SIG-M5 treated with dmso at 0.1 percent for 504 hours (cell line): ENCODE measurements at regions not wholly inside any gene's neighbourhood (a gene's known extent, or its start where the extent isn't known, plus 50 kb on each side); places are given as distances from the start of the nearest gene placed in this dataset.
A peak's percentile ranks its signal among the peaks of the same experiment; 100 is the strongest.
"Not testable (repeated sequence)": the region's sequence is repeated elsewhere in the genome, so short reads cannot be mapped to it uniquely, and the experiment has no call there.

Experiments used
- DNase-seq: peaks from one replicate; lab custom pipeline; 2025; ENCODE audit not compliant: unreplicated experiment; lab: John Stamatoyannopoulos, UW

DNA sequence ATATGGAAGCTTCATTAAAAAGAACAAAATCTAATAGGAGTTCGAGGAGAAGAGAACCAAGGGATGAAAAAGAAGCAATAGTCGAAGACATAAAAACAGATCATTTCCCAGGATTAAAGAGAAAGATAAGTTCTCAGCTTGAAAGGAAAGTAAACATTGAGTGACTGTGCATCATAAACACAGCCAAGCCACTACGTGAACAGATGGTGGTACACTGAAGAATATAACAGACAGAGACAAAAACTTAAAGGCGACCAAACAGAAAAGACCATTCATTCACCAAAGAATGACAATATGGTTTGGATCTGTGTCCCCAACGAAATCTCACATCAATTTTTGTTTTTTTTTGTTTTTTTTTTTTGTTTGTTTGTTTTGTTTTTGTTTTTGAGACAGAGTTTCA lies 210.8 kb upstream of the LINGO1 start:
- no peak for DNase-seq

DNA sequence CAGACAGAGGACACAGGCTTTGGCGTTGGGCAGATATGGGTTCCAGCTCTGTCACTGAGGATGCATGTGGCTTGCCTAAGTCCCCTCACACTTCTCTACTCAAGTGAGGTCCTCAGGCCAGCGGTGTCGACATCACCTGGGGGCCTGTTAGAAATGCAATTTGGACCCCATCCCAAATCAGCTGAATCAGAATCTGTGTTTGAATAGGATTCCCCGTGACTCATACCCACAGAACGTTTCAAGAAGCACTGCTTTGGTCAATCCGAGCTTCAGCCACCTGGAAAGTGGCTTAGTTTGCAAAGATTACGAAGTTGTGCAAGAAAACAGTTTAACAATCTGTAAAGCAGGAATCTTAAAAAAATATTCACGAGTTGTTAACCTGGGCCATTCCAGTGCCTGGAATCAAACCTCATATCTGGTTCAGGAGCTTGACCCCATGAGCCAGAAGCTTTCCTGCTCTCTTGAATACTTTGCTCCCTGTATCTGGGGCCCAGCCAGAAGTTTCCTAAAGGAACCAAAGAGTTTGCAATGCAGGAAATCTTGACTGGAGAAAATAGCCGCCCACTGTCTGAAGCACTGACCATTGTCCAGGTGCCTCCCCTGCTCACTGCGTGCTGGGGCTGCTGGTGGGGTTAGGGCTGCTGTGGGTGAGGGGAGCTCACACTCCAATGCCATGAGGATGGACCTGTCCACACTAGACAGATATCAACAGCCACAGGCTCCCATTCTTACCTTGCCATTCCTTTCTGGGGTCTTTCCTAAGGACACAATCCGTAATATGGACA lies 208.5 kb upstream of the LINGO1 start:
- no peak for DNase-seq

DNA sequence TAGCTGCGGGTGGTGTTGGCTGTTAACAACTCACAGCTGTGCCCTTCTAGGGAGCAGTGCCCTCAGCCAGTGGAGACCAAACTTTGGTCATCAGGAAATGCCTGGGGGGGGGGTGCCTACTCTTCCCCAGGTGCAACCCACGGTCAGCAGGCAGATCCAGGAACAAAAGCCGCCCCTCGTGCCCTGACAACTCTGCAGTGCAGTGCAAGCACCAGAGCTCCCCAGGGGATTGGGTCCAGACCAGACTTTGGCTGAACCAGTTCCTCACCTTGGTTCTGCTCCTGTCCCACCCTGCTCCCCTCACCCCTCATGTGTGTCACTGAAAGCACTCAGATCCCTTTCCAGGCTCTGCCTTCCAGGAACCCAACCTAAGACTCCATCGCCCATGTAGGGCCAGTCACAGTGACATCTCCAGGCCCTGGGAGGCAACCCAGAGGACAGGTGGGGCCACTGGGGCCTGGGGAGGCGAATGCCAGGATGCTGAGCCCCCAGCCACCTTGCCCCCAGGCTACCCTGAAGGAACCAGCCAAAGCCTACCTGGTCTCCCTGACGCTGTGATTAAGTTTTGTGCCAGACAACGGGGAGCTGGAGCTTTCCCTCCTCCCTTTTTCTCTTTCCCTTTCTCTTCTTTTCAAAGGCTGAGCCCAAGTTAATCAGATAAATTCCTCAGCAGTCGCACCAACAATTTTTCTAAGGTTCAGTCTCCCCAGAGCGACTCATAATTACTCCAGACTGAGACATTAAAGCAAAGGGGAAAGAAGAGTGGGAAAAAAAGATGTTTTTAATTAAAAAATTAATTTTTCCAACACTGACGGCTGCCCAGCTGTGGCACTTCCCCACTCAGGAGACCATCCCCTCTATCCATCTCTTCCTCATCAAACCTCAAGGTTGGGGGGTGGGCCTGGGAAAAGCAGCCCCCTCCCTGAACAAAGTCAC lies 207.5 kb upstream of the LINGO1 start:
- DNase-seq = no peak

DNA sequence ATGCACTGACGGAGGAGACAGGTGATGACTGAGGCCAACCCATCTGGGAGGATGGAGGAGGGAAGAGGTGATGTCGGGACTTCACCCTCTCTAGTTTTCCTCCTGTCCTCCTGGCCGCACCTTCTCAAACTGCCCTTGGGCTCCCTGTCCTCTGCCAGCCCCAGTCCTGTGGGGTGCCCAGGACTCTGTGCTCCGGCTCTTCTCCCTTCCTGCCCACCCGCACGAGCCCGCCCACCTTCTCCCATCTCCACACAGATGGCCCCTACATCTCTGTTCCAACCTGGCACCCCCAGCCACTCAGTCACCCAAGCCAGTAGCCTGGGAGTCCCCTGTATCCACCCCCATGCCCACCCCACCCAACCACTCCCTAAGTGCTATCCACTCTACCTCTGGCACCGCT lies 206.7 kb upstream of the LINGO1 start:
- DNase-seq = no peak

DNA sequence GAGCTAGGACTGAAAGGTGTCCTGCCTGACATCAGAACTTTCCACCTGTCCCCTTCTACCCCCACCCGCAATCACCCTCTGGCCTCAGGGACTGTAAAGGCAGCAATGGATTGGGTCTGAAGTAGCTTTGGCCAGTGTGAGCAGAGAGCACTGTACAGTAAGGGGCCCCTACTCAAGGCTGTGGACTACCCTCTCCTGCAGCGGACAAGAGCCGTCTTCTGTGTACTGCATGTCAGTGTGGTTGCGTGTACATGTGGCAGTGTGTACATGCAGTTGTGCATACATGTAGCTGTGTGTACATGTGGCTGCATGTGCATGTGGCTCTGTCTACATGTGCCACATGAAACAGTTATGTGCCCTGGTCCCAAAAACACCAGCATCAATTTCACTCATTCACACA lies 205.9 kb upstream of the LINGO1 start:
- DNase-seq = no peak

DNA sequence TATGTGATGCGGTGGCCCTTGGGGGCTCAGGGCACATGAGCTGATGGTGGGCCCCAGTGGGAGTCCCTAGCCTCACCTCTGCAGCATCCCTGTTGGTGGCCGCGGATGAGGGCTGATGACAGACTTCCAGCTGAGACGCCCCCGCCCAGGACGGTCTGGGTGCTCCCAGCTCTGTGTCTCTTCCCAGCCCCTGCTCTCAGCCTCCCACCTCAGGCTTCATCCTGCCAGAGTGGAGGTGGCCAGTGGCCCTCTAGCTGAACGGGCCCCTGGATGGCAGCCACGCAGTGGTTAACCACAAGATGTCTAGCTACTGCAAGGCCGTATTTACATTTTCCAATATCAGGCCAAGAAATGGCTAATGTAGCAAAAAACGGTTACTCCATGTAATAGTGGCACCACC lies 205.3 kb upstream of the LINGO1 start:
- DNase-seq = no peak

DNA sequence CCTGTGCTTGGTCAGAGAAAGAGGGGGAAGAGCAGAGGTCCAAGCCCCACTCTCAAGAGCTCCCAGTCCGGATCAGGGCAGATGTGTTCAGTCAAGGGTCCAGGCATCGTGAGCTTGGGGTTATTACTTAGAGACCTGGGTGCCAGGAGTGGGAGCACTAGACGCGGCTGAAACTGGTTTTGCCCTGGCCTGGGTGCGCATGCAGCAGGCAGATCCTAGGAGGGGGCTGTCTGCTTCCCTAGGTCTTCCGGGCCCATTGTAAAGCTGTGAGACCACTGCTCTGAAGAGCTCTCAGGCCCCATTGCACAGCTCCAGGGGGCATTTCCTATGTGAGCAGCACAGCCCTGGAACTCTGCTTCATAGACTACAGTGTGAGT lies 204.9 kb upstream of the LINGO1 start:
- DNase-seq = no peak

DNA sequence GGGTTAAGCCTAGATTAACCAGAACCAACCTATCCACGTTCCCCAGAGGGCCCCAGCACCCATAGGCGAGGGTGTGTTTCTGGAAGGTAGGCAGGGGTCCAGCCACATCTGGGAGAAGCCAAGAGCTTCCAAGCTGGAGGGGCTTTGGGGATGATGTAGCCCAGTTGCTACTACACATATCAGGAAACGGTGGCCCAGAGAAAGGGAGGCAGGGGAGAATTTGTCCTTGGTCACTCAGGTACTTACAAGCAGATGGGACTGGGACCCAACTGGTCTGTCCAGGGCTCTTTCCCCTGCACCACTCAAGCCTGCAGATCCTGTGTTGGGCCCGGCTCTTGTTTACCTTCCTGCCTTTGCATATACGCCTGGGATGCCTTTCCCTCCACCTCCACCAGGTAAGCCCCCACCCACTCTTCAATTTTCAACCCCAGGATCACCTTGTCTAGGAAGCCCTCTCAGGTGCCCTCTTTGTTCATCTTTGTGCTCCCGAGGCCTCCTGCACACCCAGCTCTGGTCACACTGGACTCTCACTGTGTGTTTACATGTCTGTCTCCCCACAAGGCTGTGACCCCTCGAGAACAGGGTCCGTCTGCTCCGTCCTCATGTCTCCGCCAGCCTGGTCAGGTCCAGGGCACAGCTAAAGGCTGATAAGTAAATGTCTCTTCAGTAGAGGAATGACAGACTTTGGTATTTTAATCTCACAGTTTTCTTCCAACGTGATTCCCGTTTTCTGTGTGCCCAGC lies 204.4 kb upstream of the LINGO1 start:
- DNase-seq = no peak

DNA sequence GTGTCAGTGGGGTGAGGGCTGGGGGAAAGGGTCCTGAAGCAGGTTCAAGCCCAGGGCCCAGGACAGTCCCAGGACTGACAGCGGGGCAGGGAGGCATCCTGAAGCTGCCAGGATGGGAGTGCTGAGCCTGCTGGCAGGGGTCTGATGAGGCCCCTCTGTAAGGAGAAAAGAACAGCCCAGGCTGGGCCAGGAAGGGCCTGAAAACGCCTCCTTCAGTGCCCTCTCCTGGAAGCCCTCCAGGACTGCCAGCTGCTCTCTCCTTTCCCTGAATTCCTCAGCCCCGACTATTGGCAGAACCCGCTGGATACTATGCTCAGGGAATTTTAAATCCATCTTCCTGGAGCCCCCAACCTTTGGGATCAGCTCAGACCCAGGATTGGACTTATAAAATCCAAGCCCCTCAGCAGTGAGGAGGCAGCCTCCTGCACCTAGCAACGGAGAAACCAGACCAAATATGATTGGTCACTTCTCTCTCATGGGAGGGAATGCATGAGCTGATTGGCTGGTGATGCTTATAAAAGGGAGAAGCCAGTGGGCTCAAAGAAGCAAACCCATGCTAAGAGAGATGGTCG lies 203.5 kb upstream of the LINGO1 start:
- peak; percentile 11 for DNase-seq

DNA sequence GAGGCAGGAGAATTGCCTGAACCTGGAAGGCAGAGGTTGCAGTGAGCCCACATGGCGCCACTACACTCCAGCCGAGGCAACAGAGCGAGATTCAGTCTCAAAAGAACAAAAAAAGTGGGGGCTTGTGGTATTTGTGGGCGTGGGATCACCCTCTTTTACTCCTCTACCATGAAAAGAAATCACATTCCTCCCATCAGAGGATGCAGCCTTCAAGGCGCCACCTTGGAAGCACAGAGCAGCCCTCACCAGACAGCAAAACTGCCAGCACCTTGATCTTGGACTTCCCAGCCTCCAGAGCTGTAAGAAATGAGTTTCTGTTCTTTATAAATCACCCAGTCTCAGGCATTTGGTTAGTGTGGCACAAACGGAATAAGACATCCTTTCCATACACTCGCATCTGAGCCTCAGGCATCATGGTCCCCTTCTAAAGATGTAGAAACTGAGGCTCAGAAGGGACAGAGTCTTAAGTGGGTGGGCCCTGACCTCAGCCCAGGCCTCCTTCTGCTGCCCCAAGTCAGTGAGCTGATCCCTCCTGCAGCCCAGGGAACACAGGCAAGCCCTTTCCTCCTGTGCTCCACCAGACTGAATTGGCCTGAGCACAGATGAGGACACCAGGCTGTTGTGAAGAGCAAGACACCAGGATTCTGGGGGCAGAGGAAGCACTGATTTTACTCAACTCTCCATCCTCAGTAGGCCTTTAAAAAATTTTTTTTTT lies 201.7 kb upstream of the LINGO1 start:
- no peak for DNase-seq

DNA sequence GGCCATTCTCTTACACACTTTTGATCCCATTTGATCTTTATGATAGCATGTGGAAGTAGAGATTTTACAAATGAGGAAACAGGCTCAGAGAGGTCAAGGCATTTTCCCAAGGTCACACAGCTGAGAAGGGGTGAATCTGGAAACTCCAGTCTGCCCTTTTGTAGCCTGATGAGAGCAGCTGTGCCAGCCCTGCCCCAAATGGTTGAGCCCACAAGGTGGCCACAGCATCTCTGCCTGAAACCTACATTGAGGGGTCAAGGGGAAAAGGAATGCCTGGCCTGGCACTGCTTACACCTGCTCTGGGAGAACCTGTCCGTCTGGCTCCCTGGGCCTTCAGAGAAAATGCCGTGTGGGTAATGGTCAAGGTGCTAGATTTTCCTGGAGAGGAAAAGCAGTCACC lies 200.2 kb upstream of the LINGO1 start:
- peak; percentile 7 for DNase-seq

DNA sequence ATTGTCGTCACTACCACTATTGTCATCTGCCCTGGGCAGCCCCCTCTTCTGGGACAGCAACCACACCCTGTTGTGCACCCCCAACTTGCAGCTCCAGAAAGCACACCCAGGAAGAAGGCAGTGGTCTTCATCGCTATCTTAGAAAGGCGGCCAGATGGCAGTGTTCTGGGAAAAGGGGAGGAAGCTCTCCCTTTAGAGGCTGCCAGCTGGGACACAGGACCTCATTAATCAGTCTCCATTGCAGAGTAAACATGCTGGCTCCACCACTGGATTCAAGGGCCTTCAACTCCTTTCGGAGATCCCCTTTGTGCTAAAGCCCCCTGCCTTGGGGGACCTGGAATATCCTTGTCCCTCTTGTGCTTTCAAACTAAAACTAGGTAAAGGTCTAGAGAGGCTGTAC lies 199.3 kb upstream of the LINGO1 start:
- no peak for DNase-seq

DNA sequence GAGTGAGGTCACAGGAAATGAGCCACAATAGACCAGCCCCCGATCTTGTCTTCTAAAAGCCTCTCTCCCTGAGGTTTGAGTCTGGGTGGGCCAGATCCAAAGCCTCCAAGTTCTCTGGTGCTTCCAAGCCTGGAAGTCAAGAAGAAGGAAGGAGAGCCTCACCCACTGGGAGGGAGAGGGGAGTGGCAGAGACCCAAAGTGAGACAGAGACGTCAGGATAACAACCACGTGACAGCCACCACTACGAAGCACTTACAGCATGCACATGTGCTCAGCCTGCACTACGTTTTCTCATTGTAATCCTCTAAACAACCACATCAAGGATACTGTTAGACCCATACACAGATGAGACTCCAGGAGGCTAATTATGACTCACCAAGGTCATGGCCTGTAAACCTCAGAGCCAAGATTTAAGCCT lies 197.3 kb upstream of the LINGO1 start:
- DNase-seq = no peak

DNA sequence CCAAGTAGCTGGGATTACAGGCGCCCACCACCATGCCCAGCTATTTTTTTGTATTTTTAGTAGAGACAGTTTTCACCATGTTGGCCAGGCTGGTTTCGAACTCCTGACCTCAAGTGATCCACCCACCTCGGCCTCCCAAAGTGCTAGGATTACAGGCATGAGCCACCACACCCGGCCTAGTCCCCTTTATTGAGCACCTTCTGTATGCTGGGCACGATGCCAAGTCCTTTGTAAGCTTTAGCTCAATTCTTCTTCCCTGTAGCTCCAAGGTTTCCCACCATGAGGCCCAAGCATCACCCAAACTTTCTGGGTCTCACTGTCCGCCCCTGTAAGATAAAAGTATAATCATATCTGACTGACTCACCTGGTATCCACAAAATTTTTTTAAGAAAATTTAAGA lies 196.6 kb upstream of the LINGO1 start:
- not testable (repeated sequence) for DNase-seq

DNA sequence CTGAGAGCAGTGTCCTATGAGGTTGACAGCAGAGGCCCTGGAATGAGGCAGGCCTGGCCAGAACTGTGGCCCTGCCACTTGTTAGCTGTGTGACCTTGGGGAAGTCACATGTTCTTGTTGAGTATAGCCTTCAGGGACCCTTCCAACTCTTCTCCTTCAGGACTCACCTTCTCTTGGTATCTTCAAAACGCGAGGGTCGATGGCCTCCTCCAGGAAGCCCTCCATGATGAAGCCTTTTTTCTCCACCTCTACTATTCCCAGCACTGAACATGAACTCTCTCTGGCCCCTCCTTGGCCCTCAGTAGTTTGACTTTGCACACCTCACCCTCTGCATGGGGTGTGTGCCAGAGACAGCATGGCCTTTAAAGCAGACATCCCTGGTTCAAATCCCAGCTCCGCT lies 195.1 kb upstream of the LINGO1 start:
- no peak for DNase-seq

DNA sequence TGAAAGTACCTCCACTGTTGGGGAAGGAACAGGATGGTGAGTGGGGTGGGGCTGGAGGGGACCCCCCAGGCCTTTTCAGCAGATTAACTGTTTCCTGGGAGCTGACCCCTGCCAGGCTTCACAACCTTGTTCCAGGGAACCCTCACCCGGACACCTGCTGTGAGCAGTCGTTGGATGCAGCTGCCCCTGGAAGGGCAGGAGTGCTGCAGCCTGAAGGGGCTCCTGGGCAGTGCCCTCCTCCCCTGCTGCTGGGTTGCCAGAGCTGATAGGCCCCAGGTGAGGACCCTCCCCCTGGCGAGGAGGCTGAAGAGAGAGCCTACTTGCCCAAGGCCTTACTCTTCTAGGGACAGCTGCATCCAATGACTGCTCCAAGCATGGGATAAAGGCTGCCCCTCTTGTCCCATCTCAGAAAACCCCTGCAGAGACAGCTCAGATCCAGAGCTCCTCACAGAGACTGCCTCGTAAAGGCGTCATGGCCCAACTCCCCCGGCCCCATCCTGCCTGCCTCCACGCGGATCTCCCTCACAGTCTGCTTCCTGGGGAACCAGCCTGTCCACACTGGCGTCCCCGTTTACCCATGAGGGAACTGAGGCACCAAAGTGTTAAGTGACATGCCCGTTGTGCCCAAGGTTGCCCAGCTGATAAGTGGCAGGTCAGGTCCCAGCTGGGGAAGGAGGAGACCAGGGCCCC lies 193.4 kb upstream of the LINGO1 start:
- no peak for DNase-seq

DNA sequence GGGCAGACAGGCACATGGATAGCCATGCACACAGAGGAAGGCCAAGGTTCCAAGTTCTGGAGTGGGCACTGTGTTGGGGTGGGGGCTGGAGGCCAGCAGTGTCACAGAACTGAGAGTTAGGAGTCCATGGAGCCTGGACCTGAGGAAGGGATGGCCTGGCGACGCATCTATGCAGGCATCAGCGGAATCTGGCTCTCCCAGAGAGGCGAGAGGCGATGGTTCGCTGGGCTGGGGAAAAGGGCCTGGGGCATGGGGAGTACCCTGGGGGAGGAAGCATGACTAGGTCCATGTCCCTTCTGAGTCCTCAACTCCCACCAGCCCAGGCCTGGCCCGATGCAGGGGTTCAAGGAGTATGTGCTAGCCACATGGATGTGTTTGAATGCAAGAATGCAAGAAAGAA lies 192.8 kb upstream of the LINGO1 start:
- DNase-seq = no peak

DNA sequence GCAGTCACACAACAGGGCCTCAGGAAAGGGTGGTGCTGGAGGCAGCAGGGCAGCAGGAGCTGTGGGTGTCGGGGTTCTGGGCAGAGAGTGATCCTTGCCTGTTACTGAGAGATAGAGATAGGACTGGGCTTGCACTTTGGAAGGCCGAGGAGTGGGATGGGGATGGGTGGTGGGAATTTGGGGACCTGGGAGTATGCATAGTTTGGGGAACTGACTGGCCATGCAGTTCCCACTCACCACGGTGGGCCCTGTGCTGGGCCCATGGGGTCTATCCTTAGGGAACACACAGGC lies 192.5 kb upstream of the LINGO1 start:
- DNase-seq = no peak

DNA sequence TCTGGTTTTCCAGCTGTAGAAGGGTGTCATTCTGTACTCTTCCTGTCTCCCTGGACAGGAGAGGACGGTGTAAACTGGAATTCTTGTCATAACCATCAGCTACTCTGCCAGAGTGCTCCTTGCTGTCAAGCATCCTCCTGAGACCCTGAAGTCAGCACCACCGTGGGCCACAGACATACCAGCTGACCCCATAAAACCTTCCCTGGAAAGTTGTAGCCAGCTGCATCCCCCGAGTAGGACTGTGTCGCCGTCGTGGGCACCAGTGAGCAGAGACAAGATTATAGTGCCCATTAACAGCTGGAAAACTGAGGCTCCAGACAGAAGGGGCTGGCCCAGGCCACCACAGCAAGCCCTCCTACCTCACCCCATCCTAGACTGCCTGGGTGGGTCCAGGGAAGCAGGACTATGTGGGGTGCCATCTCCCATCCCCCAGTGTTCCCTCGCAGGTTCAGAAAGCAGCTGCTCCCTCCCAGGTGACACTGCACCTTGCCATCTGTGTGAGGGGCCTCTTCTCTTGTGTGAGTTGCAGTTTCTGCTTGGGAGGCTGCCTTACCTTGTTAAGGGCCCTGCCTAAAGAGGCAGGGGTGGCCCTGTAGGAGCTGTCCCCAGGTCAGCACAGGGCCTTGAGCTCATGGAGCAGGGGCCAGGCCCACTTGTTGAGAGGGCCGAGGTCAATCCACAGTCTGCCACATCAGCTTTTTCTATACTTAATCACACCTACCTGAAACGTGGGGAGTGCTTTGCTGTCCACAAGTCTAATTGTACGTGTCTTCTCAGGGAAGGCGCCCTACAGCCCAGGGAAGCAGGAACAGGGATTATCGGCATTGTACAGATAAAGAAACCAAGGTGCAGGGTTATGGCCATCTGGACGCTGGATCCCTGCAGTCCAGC lies 191.9 kb upstream of the LINGO1 start:
- no peak for DNase-seq
